ENCODE measurements at regions not wholly inside any gene's neighbourhood (a gene's known extent, or its start where the extent isn't known, plus 50 kb on each side); places are given as distances from the start of the nearest gene placed in this dataset.

GRCh38 chr13:30845297-30846214 is 60.5 kb upstream of the MEDAG start:
- Histone ChIP-seq H3K9me3 (ENCODE audit: control insufficient read depth, insufficient read depth, low read length) (peaks cover 13% of the 10 kb centered on the region; the same call in 1 of the 2 replicates), H3F3A (ENCODE audit: control insufficient read depth, insufficient read depth) (peaks cover 6% of the 10 kb centered on the region; the same call in 1 of the 2 replicates), H4K20me1 (ENCODE audit: control insufficient read depth, insufficient read depth, low read depth, low read length) (no peaks in the 10 kb centered on the region), H3K27me3 (ENCODE audit: control insufficient read depth, low read length) (no peaks in the 10 kb centered on the region), H3K27ac (ENCODE audit: low read depth, low read length) (no peak overlapping the region), H3K79me2 (ENCODE audit: control insufficient read depth, low read length) (no peaks in the 10 kb centered on the region), H3K36me3 (ENCODE audit: control insufficient read depth, low read length) (no peaks in the 10 kb centered on the region), H3K4me1 (ENCODE audit: control insufficient read depth, low read length) (no peaks in the 10 kb centered on the region), H3K9me2 (replicated peaks; ENCODE audit: control insufficient read depth, low read length) (no peaks in the 10 kb centered on the region), H3K4me2 (ENCODE audit: low read length) (no peak overlapping the region), H3K4me3 (ENCODE audit: low read length) (no peak overlapping the region)
- TF ChIP-seq EZH2phosphoT487 (IDR thresholded peaks at IDR 0.05; ENCODE audit: borderline replicate concordance, low read length), result no peak
- no peak for TF ChIP-seq CTCF (IDR thresholded peaks at IDR 0.05; ENCODE audit: low read depth, low read length, poor library complexity, severe bottlenecking)

- Histone ChIP-seq H3K36me3 (ENCODE audit: control insufficient read depth, low read length) (no peaks in the 10 kb centered on the region), H3K27ac (ENCODE audit: low read depth, low read length) (no peak overlapping the region), H3K4me1 (ENCODE audit: control insufficient read depth, low read length) (no peaks in the 10 kb centered on the region), H3K79me2 (ENCODE audit: control insufficient read depth, low read length) (no peaks in the 10 kb centered on the region), H4K20me1 (ENCODE audit: control insufficient read depth, insufficient read depth, low read depth, low read length) (no peaks in the 10 kb centered on the region), H3K27me3 (ENCODE audit: control insufficient read depth, low read length) (peaks cover 2% of the 10 kb centered on the region; the same call in 1 of the 2 replicates), H3F3A (ENCODE audit: control insufficient read depth, insufficient read depth) (peaks cover 6% of the 10 kb centered on the region; the same call in 1 of the 2 replicates), H3K4me2 (ENCODE audit: low read length) (no peak overlapping the region), H3K9me2 (replicated peaks; ENCODE audit: control insufficient read depth, low read length) (no peaks in the 10 kb centered on the region), H3K9me3 (ENCODE audit: control insufficient read depth, insufficient read depth, low read length) (peaks cover 13% of the 10 kb centered on the region; the same call in 1 of the 2 replicates), H3K4me3 (ENCODE audit: low read length) (no peak overlapping the region)
- TF ChIP-seq EZH2phosphoT487 (IDR thresholded peaks at IDR 0.05; ENCODE audit: borderline replicate concordance, low read length), result no peak
- no peak for TF ChIP-seq CTCF (IDR thresholded peaks at IDR 0.05; ENCODE audit: low read depth, low read length, poor library complexity, severe bottlenecking)
These were observed 59.8 kb upstream of the MEDAG start for GRCh38 chr13:30846311-30846710.

GRCh38 chr13:30846866-30847265 is 59.2 kb upstream of the MEDAG start:
- no peaks in the 10 kb centered on the region for H3K36me3 ChIP-seq (ENCODE audit: control insufficient read depth, low read length)
- no peak for TF ChIP-seq CTCF (IDR thresholded peaks at IDR 0.05; ENCODE audit: low read depth, low read length, poor library complexity, severe bottlenecking)
- TF ChIP-seq EZH2phosphoT487 (IDR thresholded peaks at IDR 0.05; ENCODE audit: borderline replicate concordance, low read length), result no peak
- H4K20me1 ChIP-seq (ENCODE audit: control insufficient read depth, insufficient read depth, low read depth, low read length), result no peaks in the 10 kb centered on the region
- no peak overlapping the region for H3K4me3 ChIP-seq (ENCODE audit: low read length)
- no peaks in the 10 kb centered on the region for H3K4me1 ChIP-seq (ENCODE audit: control insufficient read depth, low read length)
- no peaks in the 10 kb centered on the region for H3K9me2 ChIP-seq (replicated peaks; ENCODE audit: control insufficient read depth, low read length)
- no peaks in the 10 kb centered on the region for H3K79me2 ChIP-seq (ENCODE audit: control insufficient read depth, low read length)
- peaks cover 5% of the 10 kb centered on the region; the same call in 1 of the 2 replicates for H3K27me3 ChIP-seq (ENCODE audit: control insufficient read depth, low read length)
- no peak overlapping the region for H3K27ac ChIP-seq (ENCODE audit: low read depth, low read length)
- no peak overlapping the region for H3K4me2 ChIP-seq (ENCODE audit: low read length)
- H3K9me3 ChIP-seq (ENCODE audit: control insufficient read depth, insufficient read depth, low read length), result peaks cover 13% of the 10 kb centered on the region; the same call in 1 of the 2 replicates
- H3F3A ChIP-seq (ENCODE audit: control insufficient read depth, insufficient read depth), result peaks cover 6% of the 10 kb centered on the region; the same call in 1 of the 2 replicates

Data from DOHH2 (cell line).